ENCODE measurements at regions not wholly inside any gene's neighbourhood (a gene's known extent, or its start where the extent isn't known, plus 50 kb on each side); places are given as distances from the start of the nearest gene placed in this dataset.

- Histone ChIP-seq H3K4me2 (ENCODE audit: control insufficient read depth, insufficient read depth) (no peak overlapping the region), H2AFZ (ENCODE audit: control insufficient read depth, low read depth, low read length) (no peak overlapping the region), H3K4me1 (ENCODE audit: control insufficient read depth, insufficient read depth, low read length) (no peaks in the 10 kb centered on the region), H3K27me3 (replicated peaks in 1 of 2; ENCODE audit: control insufficient read depth in 2 of 2, insufficient read depth in 2 of 2, low read length in 1 of 2) (no peaks in the 10 kb centered on the region), H3K27ac (ENCODE audit: control insufficient read depth, insufficient read depth) (no peak overlapping the region), H4K20me1 (ENCODE audit: control insufficient read depth, insufficient read depth) (no peaks in the 10 kb centered on the region), H3K36me3 (ENCODE audit: control insufficient read depth in 2 of 2, insufficient read depth in 2 of 2, low read length in 1 of 2) (no peaks in the 10 kb centered on the region), H3K9me3 (replicated peaks; ENCODE audit: control insufficient read depth, insufficient read depth, low read length) (no peaks in the 10 kb centered on the region), H3K79me2 (ENCODE audit: control insufficient read depth, insufficient read depth, low read length) (no peaks in the 10 kb centered on the region), H3K4me3 (no peak overlapping the region), H3K9ac (ENCODE audit: control insufficient read depth, insufficient read depth, low read length) (no peak overlapping the region)
- SMC1A ChIA-PET (ENCODE audit: uncharacterized antibody, unreplicated experiment): no interaction called here
- ATAC-seq (no peak), DNase-seq (ENCODE audit: low read depth, low spot score) (no peak), FAIRE-seq (no peak)
- in situ Hi-C loops (cut with MboI) (no loop called here), intact Hi-C loops (cut with micrococcal nuclease; ENCODE audit: unreplicated experiment) (no loop called here)
- RAD21 ChIA-PET (ENCODE audit: unreplicated experiment): no interaction called here
- POLR2A ChIA-PET: no interaction called here
- 12% methylated on average over 5 of the region's 5 CpGs for WGBS (ENCODE audit: insufficient coverage, insufficient replicate concordance, low lambda C conversion rate, missing lambda C conversion rate)
- TF ChIP-seq RCOR1 (conservative IDR thresholded peaks at IDR 0.05; ENCODE audit: low read depth, low read length) (no peak), PAX8 (IDR thresholded peaks at IDR 0.05) (no peak), ZNF217 (IDR thresholded peaks at IDR 0.05) (no peak), MEF2A (IDR thresholded peaks at IDR 0.05; ENCODE audit: insufficient read depth, low read depth, low read length) (no peak), SPI1 (IDR thresholded peaks at IDR 0.05; ENCODE audit: borderline replicate concordance, insufficient read depth, low read depth, low read length) (no peak), NR2C2 (IDR thresholded peaks at IDR 0.05; ENCODE audit: borderline replicate concordance, control insufficient read depth, insufficient read length, low read depth) (no peak), RAD21 (IDR thresholded peaks at IDR 0.05; ENCODE audit: insufficient read depth, low read depth, low read length) (no peak), NR2F1 (conservative IDR thresholded peaks at IDR 0.05) (no peak), POLR2AphosphoS2 (IDR thresholded peaks at IDR 0.05; ENCODE audit: low read depth, low read length) (no peak), SRF (IDR thresholded peaks at IDR 0.05; ENCODE audit: low read depth in 2 of 2, low read length in 2 of 2) (no peak), MTA2 (IDR thresholded peaks at IDR 0.05; ENCODE audit: low read depth) (no peak), SMARCA5 (IDR thresholded peaks at IDR 0.05) (no peak), IRF3 (IDR thresholded peaks at IDR 0.05) (no peak), WRNIP1 (IDR thresholded peaks at IDR 0.05; ENCODE audit: borderline replicate concordance, low read depth, low read length) (no peak), CREB1 (IDR thresholded peaks at IDR 0.05; ENCODE audit: low read depth) (no peak), CHD4 (IDR thresholded peaks at IDR 0.05) (no peak)
- TF ChIP-seq, protein P1, sequence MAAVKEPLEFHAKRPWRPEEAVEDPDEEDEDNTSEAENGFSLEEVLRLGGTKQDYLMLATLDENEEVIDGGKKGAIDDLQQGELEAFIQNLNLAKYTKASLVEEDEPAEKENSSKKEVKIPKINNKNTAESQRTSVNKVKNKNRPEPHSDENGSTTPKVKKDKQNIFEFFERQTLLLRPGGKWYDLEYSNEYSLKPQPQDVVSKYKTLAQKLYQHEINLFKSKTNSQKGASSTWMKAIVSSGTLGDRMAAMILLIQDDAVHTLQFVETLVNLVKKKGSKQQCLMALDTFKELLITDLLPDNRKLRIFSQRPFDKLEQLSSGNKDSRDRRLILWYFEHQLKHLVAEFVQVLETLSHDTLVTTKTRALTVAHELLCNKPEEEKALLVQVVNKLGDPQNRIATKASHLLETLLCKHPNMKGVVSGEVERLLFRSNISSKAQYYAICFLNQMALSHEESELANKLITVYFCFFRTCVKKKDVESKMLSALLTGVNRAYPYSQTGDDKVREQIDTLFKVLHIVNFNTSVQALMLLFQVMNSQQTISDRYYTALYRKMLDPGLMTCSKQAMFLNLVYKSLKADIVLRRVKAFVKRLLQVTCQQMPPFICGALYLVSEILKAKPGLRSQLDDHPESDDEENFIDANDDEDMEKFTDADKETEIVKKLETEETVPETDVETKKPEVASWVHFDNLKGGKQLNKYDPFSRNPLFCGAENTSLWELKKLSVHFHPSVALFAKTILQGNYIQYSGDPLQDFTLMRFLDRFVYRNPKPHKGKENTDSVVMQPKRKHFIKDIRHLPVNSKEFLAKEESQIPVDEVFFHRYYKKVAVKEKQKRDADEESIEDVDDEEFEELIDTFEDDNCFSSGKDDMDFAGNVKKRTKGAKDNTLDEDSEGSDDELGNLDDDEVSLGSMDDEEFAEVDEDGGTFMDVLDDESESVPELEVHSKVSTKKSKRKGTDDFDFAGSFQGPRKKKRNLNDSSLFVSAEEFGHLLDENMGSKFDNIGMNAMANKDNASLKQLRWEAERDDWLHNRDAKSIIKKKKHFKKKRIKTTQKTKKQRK (IDR thresholded peaks at IDR 0.05; ENCODE audit: low read depth, low read length): no peak
- TF ChIP-seq, protein P2, sequence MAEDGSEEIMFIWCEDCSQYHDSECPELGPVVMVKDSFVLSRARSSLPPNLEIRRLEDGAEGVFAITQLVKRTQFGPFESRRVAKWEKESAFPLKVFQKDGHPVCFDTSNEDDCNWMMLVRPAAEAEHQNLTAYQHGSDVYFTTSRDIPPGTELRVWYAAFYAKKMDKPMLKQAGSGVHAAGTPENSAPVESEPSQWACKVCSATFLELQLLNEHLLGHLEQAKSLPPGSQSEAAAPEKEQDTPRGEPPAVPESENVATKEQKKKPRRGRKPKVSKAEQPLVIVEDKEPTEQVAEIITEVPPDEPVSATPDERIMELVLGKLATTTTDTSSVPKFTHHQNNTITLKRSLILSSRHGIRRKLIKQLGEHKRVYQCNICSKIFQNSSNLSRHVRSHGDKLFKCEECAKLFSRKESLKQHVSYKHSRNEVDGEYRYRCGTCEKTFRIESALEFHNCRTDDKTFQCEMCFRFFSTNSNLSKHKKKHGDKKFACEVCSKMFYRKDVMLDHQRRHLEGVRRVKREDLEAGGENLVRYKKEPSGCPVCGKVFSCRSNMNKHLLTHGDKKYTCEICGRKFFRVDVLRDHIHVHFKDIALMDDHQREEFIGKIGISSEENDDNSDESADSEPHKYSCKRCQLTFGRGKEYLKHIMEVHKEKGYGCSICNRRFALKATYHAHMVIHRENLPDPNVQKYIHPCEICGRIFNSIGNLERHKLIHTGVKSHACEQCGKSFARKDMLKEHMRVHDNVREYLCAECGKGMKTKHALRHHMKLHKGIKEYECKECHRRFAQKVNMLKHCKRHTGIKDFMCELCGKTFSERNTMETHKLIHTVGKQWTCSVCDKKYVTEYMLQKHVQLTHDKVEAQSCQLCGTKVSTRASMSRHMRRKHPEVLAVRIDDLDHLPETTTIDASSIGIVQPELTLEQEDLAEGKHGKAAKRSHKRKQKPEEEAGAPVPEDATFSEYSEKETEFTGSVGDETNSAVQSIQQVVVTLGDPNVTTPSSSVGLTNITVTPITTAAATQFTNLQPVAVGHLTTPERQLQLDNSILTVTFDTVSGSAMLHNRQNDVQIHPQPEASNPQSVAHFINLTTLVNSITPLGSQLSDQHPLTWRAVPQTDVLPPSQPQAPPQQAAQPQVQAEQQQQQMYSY (CRISPR knock-in tag; IDR thresholded peaks at IDR 0.05): no peak
- no TSS peak for BruUV-seq (replicated peaks)
- CTCF ChIA-PET: interaction anchor here (1.2 kb wide), 1 partner anchor 17 kb away, joined by 3 read pairs; no protein-coding TSS in a partner anchor
Observed at GRCh38 chr10:37478381-37478780, 353.0 kb downstream of the ANKRD30A start.

Measured in GM12878 (cell line).